GM23248 (cell line): ENCODE measurements at regions not wholly inside any gene's neighbourhood (a gene's known extent, or its start where the extent isn't known, plus 50 kb on each side); places are given as distances from the start of the nearest gene placed in this dataset.
A peak's percentile ranks its signal among the peaks of the same experiment; 100 is the strongest.

Experiments used
- DNase-seq: peaks from one replicate; pipeline ENCODE4 v3.0.0-alpha.2; 2015
- H2AFZ ChIP-seq: fragments of 200-600 bp; sonication (generic); 2 replicates; pipeline ENCODE4 v1.6.1; 2016; ENCODE audit warnings: antibody characterized with exemption
- H3F3A ChIP-seq: fragments of 200-600 bp; sonication (generic); 2 replicates; pipeline ENCODE4 v1.6.1; 2016; ENCODE audit warnings: mild to moderate bottlenecking, antibody characterized with exemption, mixed run types; ENCODE audit not compliant: insufficient read depth
- H3K27ac ChIP-seq: fragments of 200-600 bp; sonication (generic); 2 replicates; pipeline ENCODE4 v1.5.1; 2016; ENCODE audit warnings: mild to moderate bottlenecking
- H3K27me3 ChIP-seq: fragments of 200-600 bp; sonication (generic); replicated peaks from 2 replicates; pipeline ENCODE4 v1.6.1; 2016; ENCODE audit warnings: mild to moderate bottlenecking; ENCODE audit not compliant: insufficient read depth
- H3K36me3 ChIP-seq: fragments of 200-600 bp; sonication (generic); 2 replicates; pipeline ENCODE4 v1.6.1; 2016; ENCODE audit warnings: low read depth, mild to moderate bottlenecking
- H3K4me1 ChIP-seq: fragments of 200-600 bp; sonication (generic); 2 replicates; pipeline ENCODE4 v1.6.1; 2016; ENCODE audit warnings: mild to moderate bottlenecking; ENCODE audit not compliant: insufficient read depth
- H3K4me2 ChIP-seq: fragments of 200-600 bp; sonication (generic); one replicate; pipeline ENCODE4 v1.6.1; 2016; ENCODE audit warnings: mild to moderate bottlenecking; ENCODE audit not compliant: unreplicated experiment
- H3K4me3 ChIP-seq: fragments of 200-600 bp; sonication (generic); 2 replicates; pipeline ENCODE4 v1.5.1; 2016; ENCODE audit warnings: mild to moderate bottlenecking
- H3K79me2 ChIP-seq: fragments of 200-600 bp; sonication (generic); 2 replicates; pipeline ENCODE4 v1.6.1; 2016; ENCODE audit warnings: mild to moderate bottlenecking; ENCODE audit not compliant: insufficient read depth
- H3K9ac ChIP-seq: fragments of 200-600 bp; sonication (generic); 2 replicates; pipeline ENCODE4 v1.6.1; 2016; ENCODE audit warnings: mild to moderate bottlenecking
- H3K9me2 ChIP-seq: fragments of 200-600 bp; sonication (generic); 2 replicates; pipeline ENCODE4 v1.6.1; 2016; ENCODE audit warnings: mixed run types, mild to moderate bottlenecking, moderate library complexity; ENCODE audit not compliant: insufficient read depth
- H3K9me3 ChIP-seq: fragments of 200-600 bp; sonication (generic); one replicate; pipeline ENCODE4 v1.6.1; 2017; ENCODE audit warnings: low read depth
- H4K20me1 ChIP-seq: fragments of 200-600 bp; sonication (generic); 2 replicates; pipeline ENCODE4 v1.6.0; 2016; ENCODE audit not compliant: insufficient read depth
- EZH2 ChIP-seq: fragments of 200-600 bp; sonication (generic); IDR thresholded peaks from 2 replicates; pipeline ENCODE4 v1.6.1; 2018; ENCODE audit warnings: antibody characterized with exemption, mild to moderate bottlenecking; ENCODE audit not compliant: insufficient read depth, poor library complexity, severe bottlenecking
- EZH2phosphoT487 ChIP-seq: fragments of 200-600 bp; sonication (generic); IDR thresholded peaks from 2 replicates; pipeline ENCODE4 v1.6.1; 2018; ENCODE audit warnings: antibody characterized with exemption, moderate library complexity, mild to moderate bottlenecking, low read depth; ENCODE audit not compliant: insufficient read depth
- WGBS, 2 experiments: methylation state at CpG; one replicate each; pipeline ENCODE4 v1.1.6; 2015 to 2017; ENCODE audit warnings: low lambda C conversion rate in 2 of 2, low coverage in 1 of 2; ENCODE audit errors: missing lambda C conversion rate in 2 of 2; 5-methylcytosine and 5-hydroxymethylcytosine counted together
- in situ Hi-C: fragments of 300-500 bp; cut with MboI; formaldehyde crosslinking; loops from 2 replicates; pipeline ENCODE4 v1.15.0; 2020

- no peak overlapping the region for H3K4me2 ChIP-seq
- H3K27ac ChIP-seq = no peak overlapping the region
- no peaks in the 10 kb centered on the region for H3K9me3 ChIP-seq
- H3K27me3 ChIP-seq = 0 out of 2 replicates have a peak, but pooled peaks cover 8% of the 10 kb centered on the region
- DNase-seq = no peak
- no peak overlapping the region for H3K9ac ChIP-seq
- TF ChIP-seq EZH2phosphoT487 (no peak), EZH2 (no peak)
- H4K20me1 ChIP-seq = no peaks in the 10 kb centered on the region
- in situ Hi-C loops = no loop called here
- H3K36me3 ChIP-seq = no peaks in the 10 kb centered on the region
- H3F3A ChIP-seq = no peaks in the 10 kb centered on the region
- no peaks in the 10 kb centered on the region for H3K4me1 ChIP-seq
- H2AFZ ChIP-seq = no peak overlapping the region
- no peaks in the 10 kb centered on the region for H3K9me2 ChIP-seq
- no peaks in the 10 kb centered on the region for H3K79me2 ChIP-seq
- 13 to 20% methylated on average over 4 of the region's 4 CpGs for WGBS, 2 experiments
- H3K4me3 ChIP-seq = no peak overlapping the region
Measured at GRCh38 chr1:199058281-199058680, 419.4 kb downstream of the PTPRC start.

GRCh38 chr1:199064971-199065370 is 426.1 kb downstream of the PTPRC start:
- no peaks in the 10 kb centered on the region for H3F3A ChIP-seq
- no peaks in the 10 kb centered on the region for H3K4me1 ChIP-seq
- no peak overlapping the region for H2AFZ ChIP-seq
- no peaks in the 10 kb centered on the region for H3K9me2 ChIP-seq
- no peaks in the 10 kb centered on the region for H3K27me3 ChIP-seq
- 53 to 59% methylated on average over 1 of the region's 1 CpG for WGBS, 2 experiments
- H3K79me2 ChIP-seq = no peaks in the 10 kb centered on the region
- no peak for DNase-seq
- no peaks in the 10 kb centered on the region for H4K20me1 ChIP-seq
- no peak overlapping the region for H3K9ac ChIP-seq
- H3K9me3 ChIP-seq = no peaks in the 10 kb centered on the region
- no peak overlapping the region for H3K4me2 ChIP-seq
- H3K36me3 ChIP-seq = no peaks in the 10 kb centered on the region
- H3K4me3 ChIP-seq = no peak overlapping the region
- TF ChIP-seq EZH2 (no peak), EZH2phosphoT487 (no peak)
- in situ Hi-C loops = no loop called here
- no peak overlapping the region for H3K27ac ChIP-seq

GRCh38 chr1:199067483-199067882 is 428.6 kb downstream of the PTPRC start:
- Histone ChIP-seq H3K79me2 (no peaks in the 10 kb centered on the region), H3K9me2 (no peaks in the 10 kb centered on the region; the same call in 1 of the 2 replicates), H2AFZ (0 out of 2 replicates have a peak overlapping the region, but pooled peaks have one; percentile 1), H3K27me3 (no peaks in the 10 kb centered on the region; the same call in 1 of the 2 replicates), H3F3A (no peaks in the 10 kb centered on the region), H3K9me3 (no peaks in the 10 kb centered on the region), H3K4me3 (no peak overlapping the region), H3K36me3 (no peaks in the 10 kb centered on the region), H4K20me1 (no peaks in the 10 kb centered on the region), H3K27ac (no peak overlapping the region), H3K4me1 (no peaks in the 10 kb centered on the region), H3K9ac (no peak overlapping the region), H3K4me2 (no peak overlapping the region)
- no peak for DNase-seq
- TF ChIP-seq EZH2 (no peak), EZH2phosphoT487 (no peak)
- WGBS, 2 experiments = 26 to 29% methylated on average over 2 of the region's 2 CpGs
- in situ Hi-C loops = no loop called here

- WGBS, 2 experiments = 53 to 54% methylated on average over 2 of the region's 2 CpGs
- DNase-seq = no peak
- H3K4me2 ChIP-seq = no peak overlapping the region
- no peaks in the 10 kb centered on the region for H3F3A ChIP-seq
- no peak overlapping the region for H3K9ac ChIP-seq
- TF ChIP-seq EZH2phosphoT487 (no peak), EZH2 (no peak)
- no peaks in the 10 kb centered on the region; the same call in 1 of the 2 replicates for H3K9me2 ChIP-seq
- no peak overlapping the region for H3K27ac ChIP-seq
- H3K4me1 ChIP-seq = no peaks in the 10 kb centered on the region
- H3K4me3 ChIP-seq = no peak overlapping the region
- no peaks in the 10 kb centered on the region for H3K79me2 ChIP-seq
- H4K20me1 ChIP-seq = no peaks in the 10 kb centered on the region
- H2AFZ ChIP-seq = no peak overlapping the region
- no peaks in the 10 kb centered on the region; the same call in 1 of the 2 replicates for H3K27me3 ChIP-seq
- in situ Hi-C loops = no loop called here
- H3K36me3 ChIP-seq = no peaks in the 10 kb centered on the region
- H3K9me3 ChIP-seq = no peaks in the 10 kb centered on the region
Measured at GRCh38 chr1:199071080-199071479, 432.2 kb downstream of the PTPRC start.

- no peak for TF ChIP-seq EZH2phosphoT487
- no peak for TF ChIP-seq EZH2
- in situ Hi-C loops = no loop called here
- Histone ChIP-seq H3F3A (no peaks in the 10 kb centered on the region), H4K20me1 (no peaks in the 10 kb centered on the region), H3K27me3 (no peaks in the 10 kb centered on the region; the same call in 1 of the 2 replicates), H2AFZ (no peak overlapping the region), H3K9me3 (no peaks in the 10 kb centered on the region), H3K4me1 (no peaks in the 10 kb centered on the region), H3K79me2 (no peaks in the 10 kb centered on the region), H3K4me3 (no peak overlapping the region), H3K27ac (no peak overlapping the region), H3K36me3 (no peaks in the 10 kb centered on the region), H3K9me2 (no peaks in the 10 kb centered on the region; the same call in 1 of the 2 replicates), H3K9ac (no peak overlapping the region), H3K4me2 (no peak overlapping the region)
- no peak for DNase-seq
- 13 to 27% methylated on average over 1 of the region's 1 CpG for WGBS, 2 experiments
Measured at GRCh38 chr1:199073166-199073565, 434.3 kb downstream of the PTPRC start.
